GM11168 (cell line): ENCODE measurements at regions not wholly inside any gene's neighbourhood (a gene's known extent, or its start where the extent isn't known, plus 50 kb on each side); places are given as distances from the start of the nearest gene placed in this dataset.

Source experiments
- in situ Hi-C: fragments of 300-500 bp; cut with MboI; formaldehyde crosslinking; loops from one replicate; pipeline ENCODE4 v1.12.0; 2022; ENCODE audit warnings: low sequenced_read_pairs; ENCODE audit not compliant: unreplicated experiment

DNA sequence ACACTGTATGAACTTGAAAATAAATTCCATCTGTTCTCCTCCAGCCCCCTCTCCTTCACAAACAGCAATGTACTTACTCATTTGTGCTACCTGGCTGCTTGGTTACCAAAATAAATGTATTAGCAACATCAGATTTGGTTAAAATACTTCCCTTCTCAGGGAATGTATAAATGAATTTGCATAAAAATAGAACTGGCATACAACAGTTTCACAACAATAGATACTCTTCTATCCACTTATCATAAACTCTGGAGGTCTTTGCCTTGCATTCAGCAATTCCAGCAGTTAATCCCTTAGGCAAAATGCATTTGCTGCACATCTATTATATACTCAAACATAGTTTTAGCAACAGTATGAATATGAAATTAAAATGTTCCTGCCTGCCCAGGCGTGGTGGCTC, 658.2 kb downstream of the CENPC start:
- in situ Hi-C loops: no loop called here

DNA sequence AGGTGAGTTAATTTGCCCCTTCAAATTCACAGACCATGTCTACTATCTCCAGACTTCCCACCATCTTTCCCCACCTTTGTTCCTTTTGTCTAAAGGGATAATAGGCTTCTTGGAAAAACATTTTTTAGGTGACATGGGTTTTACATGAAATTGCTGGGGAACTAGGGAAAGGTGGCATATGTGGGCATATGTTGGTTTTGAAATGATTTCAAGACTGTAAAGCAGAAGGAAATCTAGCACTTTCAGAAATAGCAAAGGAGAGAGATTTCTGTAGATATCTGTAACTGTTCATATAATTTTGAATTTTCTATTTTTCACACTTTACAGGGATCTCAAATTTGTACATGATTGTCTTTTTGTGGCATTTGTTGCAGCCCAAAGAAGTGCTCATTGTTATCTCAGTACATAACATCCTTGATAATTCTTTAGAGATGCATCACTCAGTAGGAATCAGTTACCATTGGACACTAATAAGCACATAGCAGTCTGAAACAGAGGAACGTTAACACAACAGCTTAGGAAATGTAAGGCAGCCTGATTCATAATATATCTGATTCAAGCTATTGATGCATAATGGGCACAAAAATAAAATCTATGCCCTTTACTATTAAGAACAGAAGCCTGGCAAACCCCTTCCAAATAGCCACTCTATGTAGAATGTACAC, 659.7 kb downstream of the CENPC start:
- in situ Hi-C loops: no loop called here

DNA sequence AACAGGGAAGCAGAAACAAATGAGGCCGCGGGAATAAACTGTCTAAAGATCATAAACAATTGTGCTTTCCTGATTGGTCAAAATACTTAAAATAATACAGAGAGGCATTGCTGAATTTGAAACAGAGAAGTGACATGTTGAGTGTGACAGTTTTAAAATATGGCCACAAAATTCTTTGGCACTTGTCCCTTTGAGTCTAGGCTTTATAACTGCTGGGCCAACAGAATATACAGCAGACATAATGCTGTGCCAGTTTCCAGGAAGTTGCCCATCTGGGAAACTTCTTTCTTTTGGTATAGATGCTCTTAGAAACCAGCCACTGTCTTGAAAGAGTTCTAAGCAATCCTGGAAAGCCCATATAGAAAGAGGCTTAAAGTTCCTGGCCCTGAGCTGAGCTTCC, 668.4 kb downstream of the CENPC start:
- in situ Hi-C loops: no loop called here

DNA sequence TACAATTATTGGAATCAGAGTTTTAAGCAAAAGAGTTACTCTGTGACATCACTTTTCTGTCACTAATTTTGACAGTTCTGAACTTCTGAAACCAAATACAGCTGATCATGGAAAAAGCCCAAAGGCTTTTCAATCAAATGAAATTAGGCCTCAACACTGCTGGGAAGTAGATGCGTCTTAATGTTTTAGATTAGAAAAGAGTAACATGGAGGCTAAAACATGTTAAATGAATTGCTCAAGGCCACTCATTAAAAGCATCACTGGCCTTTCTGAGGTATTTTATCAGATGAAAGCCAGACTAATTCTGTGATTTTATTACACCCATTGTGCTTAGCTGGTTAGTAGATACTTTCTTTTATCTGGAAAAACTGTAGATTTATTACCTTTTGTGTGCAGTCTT, 672.6 kb downstream of the CENPC start:
- in situ Hi-C loops: no loop called here

DNA sequence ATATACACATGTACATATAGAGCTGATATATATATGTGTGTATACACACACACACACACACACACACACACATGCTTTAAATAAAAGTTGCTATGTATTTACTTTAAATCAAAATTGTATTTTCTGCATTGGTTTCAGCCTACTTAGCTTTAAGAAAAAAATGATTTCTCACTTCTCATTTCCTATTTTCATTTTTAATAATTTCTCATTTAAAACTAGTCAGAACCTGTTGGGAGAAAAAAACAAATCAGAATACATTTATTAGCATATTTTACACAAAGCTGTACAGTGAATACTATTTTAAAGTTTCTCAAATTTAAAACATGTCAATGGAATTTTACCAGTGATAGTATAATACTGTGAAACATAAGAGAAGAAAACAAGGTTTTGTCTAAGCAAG, 681.8 kb downstream of the CENPC start:
- in situ Hi-C loops: no loop called here

DNA sequence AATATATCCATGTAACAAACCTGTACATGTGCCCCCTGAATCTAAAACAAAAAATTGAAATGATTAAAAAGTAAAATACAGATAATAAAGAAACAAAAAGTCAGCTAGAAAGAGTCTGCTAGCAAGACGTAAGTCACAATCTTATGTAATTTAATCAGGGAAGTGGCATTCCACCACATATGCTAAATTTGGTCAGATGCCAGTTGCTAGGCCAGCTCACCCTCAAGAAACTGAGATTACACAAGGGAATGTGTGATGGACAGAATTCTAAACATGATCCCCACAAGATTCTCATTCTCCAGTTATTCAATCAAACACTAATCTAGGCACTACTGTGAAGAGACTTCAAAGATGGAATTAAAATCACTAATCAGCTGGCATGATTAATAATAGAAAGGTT, 689.3 kb downstream of the CENPC start:
- in situ Hi-C loops: no loop called here

DNA sequence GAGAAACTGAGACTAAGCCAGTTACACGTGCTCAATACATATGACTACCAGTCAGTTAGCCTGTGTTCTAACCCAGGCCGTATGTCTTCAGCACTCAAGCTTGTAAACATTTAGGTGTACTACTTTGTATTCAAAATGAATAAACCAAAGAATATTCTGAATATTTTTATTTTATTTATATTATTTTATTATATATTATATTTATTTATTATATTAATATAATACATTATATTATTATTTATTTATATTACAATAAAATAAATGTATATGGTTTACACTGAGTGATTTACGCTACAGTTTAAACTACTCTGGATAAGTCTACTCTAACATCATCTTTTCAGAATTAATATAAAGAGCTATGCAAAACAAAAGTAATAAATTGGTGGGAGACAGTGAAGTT, 691.5 kb downstream of the CENPC start:
- in situ Hi-C loops: no loop called here

DNA sequence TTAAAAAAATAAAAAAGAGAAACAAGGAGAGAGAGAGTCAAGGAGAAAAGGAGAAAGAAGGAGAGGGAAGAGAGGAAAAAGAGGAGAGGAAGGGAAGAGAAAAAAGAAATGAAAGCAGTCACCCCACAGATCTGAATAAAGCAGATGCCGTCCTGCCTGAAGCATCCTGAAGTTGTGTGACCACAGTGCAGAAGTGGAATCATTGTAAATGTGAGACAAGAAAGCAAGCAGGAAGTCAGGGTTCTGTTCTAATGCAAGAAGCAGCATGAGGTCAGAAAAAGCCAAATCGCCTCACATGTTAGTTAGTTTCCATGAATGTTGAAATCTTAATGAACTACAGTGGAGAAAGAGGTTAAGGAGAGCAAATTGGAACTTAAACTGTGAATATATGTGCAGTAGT, 692.5 kb downstream of the CENPC start:
- in situ Hi-C loops: no loop called here

DNA sequence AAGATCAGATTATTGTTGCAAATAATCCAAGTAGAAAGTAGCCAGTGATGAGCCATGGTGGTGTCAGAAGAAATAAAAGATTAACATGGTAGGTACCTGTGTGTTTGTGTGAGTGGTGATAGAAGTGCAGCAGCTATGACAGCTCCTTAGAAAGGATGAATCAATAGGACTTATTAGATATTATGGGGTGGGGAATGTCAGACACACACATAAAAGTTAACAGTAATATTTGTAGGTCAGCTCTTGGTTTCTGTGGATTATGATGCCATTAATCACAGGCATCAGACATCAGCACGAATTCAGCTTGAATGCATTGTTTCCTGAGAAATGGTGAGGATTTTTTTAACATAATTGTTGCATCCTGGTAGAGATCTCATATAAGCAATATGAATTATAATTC, 695.7 kb downstream of the CENPC start:
- in situ Hi-C loops: no loop called here

DNA sequence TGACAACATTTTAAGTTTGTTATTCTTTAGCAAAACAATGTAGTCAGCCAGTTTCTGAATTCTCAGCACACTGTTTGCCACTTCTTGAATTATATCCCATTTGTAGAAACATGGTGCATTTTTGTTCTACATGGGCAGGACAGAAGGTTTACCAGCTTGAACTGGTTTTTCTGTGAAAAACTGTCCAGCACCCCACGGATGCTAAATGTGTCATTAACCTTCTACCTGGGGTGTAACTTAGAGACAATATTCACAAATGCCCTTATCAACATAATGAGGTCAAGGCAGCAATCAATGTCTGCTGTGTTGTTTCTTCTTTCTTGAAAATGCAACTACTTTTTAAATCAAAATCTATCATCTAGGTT, 702.6 kb downstream of the CENPC start:
- in situ Hi-C loops: no loop called here

DNA sequence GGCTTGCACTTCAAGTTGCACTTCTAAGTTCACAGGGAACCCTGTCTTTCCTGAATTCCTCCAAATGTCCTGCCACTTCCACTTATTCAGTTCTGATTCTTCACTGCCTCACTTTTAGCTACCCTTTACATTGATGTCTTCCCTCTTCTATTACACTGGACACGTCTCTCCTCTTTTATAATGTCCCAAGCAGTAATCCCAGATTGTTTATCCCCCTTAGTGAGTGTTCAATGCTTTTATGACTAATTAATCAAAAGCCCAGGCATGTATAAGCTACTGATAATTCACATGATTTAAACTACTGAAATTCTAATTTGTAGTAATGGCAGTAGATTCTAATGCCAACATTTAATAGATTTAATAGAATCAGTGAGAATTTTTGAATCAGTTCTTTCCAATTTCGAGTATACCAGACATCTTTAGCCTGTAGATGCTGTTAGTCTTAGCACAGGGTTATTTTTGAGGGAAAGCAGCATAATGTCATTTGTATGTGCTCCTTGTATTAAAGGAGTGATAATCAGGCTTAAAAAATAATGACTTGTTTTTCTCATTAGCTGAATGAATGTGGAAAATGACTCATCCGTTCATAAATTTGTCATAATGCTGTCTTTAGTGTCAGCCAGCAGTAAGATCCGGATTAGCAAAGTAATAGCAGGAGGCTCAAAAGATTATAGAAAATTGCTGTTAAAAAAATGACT, 703.1 kb downstream of the CENPC start:
- in situ Hi-C loops: no loop called here

DNA sequence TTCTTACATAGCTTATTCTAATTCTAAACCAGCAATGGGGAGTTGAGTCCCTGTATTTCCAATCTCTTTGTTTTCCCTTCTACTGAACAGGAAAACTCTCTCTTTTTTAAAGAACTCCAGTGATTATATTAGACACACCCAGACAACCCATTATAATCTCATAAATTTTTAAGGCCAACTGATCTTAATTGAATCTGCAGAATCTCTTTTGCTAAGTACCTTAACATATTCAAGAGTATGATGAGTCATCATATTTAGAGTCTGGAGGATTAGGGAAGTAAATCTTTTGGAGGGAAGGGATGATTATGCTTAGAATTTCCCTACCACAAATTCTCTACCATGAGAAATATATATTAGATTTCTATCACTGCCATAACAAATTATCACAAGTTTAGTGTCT, 705.1 kb downstream of the CENPC start:
- in situ Hi-C loops: no loop called here

DNA sequence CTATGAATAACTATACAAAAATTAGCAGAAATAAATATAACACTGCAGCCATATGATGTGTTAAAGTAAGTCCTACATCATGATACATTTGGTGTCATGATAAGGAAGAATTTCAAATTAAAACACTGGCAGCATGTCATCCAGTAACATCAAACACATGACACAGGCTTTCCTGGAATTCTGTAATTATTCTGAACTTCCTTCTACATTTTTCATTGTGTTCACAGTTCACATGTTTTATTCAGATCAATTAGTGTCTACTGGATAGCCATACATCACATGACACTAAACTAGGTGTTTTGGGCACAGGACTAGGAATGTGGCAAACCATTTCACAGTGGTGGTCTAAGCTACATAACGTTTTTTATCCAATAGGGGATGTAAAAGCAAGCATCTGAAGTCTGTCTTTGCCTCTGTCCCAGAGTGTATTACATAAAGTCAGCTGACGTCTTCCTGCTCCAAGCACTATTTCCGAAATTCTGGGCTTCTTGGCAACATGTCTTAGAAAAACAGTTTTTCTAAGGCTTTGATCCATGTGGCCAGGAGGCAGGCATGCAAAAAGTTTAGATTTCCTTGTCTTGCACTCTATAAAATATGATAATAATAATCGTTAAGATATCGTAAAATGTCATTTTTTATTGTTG, 707.9 kb downstream of the CENPC start:
- in situ Hi-C loops: no loop called here

DNA sequence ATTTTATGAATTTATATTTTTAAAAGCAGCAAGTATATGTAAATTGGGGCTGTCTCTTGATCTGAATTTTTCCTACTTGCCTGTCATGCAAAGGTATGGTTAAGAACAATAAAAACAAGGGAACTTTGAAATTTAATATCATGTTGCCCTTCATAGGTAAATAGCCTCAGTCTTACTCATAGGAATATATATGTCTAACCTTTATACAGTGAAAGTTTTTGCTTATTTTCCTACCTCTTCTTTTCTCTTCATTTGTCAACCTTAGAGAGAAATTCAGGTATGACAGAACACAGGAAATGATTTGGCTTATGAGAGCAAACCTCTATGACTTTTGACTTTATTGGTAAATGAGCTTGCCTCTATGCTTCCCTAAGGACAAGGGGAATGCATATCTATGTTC, 716.0 kb downstream of the CENPC start:
- in situ Hi-C loops: no loop called here

DNA sequence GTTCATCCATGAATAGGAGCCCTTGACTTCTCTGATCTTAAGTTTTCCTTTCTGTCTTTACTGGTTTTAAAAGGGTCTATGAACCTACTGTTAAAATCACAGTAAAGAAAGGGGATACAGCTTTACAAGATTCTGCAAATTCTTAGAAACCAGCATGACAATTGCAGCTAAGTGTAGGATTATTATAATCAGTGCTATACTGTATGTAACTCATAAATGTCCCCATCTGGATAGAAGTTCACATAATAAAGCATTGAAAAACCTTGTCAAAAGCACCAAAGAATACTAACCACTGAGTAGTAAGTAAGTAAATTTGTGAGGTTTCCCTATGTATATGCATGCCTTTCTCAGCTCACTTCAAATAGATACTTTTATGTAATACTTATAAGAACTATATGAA, 724.6 kb downstream of the CENPC start:
- in situ Hi-C loops: no loop called here

DNA sequence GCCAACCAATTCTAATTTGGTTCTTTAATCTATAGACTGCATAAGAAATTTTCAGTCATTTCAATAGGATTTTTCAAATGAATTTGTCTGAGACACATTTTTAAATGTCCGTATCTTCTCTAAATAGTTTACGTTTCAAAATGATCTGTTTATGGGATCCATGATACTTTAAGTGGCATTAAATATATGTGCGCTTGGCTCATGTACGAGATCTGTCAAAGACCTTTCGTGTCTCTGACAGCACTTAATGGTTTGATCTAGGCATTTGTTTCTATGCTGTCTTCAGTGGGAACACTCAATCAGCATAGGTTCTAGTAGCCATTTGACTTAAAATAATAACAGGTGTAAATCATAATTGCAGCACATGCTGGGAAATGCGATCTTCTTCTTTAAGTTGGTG, 731.0 kb downstream of the CENPC start:
- in situ Hi-C loops: no loop called here

DNA sequence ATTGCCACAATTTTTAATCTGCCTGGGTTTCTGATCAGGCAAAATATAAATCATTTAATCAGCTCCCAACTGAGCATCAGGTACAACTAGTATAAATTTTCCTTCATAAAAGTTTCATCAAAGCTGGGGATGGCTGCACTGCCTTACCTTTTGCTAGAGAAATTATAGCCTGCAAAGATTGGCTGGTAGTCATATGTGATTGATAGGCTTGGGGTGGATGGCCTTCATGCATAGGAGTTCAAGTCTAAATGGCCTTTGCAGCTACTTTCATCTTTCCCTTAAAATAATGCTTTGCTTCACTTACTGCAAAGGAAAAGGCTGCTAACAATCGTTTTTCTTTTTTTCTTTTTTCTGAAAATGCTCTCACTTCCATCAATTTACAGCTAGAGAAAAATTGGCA, 739.7 kb downstream of the CENPC start:
- in situ Hi-C loops: no loop called here

DNA sequence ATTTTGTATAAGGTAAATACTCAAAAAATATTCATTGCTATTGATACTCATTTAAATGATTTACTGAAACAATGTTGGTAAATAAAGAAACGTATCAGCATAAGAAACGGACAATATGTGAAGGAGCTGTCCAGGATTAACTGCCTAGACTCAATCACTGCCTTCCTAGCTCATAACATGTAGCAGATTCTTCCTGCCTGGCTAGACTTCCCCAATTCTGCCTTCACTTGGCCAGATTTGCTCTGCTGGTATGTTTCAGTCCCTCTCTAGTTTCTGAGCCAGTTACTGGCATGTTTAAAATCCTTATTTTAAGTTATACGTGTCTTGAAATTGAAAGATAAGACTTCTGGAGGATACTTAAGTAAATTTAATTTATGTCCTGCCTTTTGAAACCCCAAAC, 740.3 kb downstream of the CENPC start:
- in situ Hi-C loops: no loop called here

DNA sequence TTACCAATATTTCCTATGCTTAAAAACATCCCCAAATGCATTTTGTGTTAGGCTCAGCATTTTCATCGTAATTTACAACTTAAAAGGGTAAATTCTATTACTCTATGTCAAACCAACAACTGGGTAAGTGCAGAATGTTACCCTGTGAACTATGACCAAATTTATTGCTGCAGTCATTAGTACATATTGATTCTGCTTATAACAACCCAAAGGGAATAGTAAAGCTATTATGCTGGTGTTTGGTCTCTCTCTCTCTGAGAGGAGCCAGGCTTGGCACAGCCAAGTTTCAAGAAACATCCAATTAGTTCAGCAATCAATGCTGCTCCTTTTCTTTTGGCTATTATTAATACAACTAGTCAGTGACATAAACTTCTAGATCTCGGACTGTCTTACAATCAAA, 747.7 kb downstream of the CENPC start:
- in situ Hi-C loops: no loop called here

DNA sequence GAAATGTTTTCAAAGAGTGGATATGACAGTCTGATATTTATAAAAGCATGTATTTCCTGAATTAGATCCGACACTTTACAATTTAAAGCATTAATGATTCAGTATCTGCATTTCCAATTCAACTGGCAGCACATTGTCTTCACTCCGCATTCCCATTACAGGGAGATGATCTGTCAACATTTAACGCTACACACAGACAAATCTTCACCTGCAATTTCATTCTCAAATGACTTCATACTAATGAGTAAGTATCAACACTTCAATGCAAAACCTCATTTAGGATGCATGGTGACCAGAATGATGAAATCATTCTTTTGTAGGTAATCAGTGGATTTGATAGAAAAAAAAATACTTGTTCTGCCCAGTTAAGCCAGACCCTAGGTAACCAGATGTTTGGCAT, 749.6 kb downstream of the CENPC start:
- in situ Hi-C loops: no loop called here

DNA sequence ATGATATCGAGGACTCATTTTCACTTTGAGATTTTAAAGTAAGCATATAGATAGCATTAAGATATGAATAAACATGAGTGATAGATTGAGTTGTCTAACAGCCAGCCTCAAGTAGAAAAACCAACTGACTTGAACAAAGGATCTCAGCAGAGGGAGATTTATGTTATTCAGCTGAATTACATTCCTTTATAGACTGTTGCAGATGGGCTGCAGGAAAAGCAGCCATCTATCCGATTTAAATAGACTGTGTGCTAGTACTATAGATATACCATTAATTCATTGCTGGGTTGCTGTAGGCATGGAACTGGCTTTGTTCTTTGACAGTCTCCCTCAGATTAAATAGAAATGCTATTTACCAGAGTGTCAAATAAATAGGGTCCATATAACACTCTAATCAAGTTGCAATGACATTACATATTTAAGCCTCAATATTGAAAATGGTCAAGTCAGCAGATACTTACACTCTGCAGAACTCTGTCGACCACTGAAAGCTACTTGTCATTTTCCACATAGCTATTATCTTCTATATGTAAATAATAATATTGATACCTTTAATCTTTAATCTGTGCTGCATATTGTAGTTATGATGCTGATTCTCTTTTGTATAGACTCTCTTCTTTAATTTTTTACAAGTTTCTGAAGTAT, 750.8 kb downstream of the CENPC start:
- in situ Hi-C loops: no loop called here
